Mesendoderm (in vitro differentiated cells): ENCODE measurements at regions not wholly inside any gene's neighbourhood (a gene's known extent, or its start where the extent isn't known, plus 50 kb on each side); places are given as distances from the start of the nearest gene placed in this dataset.

ENCODE experiments used
- DNase-seq: peaks from one replicate; pipeline ENCODE4 v3.0.0; 2013
- H2AK5ac ChIP-seq: 2 replicates; pipeline ENCODE4 v1.6.1; 2013; ENCODE audit warnings: low read length, inconsistent platforms
- H2BK120ac ChIP-seq: 2 replicates; pipeline ENCODE4 v1.6.1; 2013; ENCODE audit warnings: low read depth, mild to moderate bottlenecking, low read length, moderate library complexity, mixed read lengths
- H2BK15ac ChIP-seq: replicated peaks from 2 replicates; pipeline ENCODE4 v1.6.1; 2013; ENCODE audit warnings: low read depth, mild to moderate bottlenecking, moderate library complexity
- H2BK5ac ChIP-seq: 2 replicates; pipeline ENCODE4 v1.6.1; 2013; ENCODE audit warnings: low read length, inconsistent platforms
- H3K18ac ChIP-seq: 2 replicates; pipeline ENCODE4 v1.6.1; 2013; ENCODE audit warnings: mild to moderate bottlenecking, low read length, mixed read lengths
- H3K23ac ChIP-seq: one replicate; pipeline ENCODE4 v1.6.1; 2013; ENCODE audit warnings: low read length
- H3K27ac ChIP-seq: 2 replicates; pipeline ENCODE4 v1.5.1; 2013; ENCODE audit warnings: low read depth, mild to moderate bottlenecking, inconsistent platforms, low read length, moderate library complexity
- H3K27me3 ChIP-seq: 2 replicates; pipeline ENCODE4 v1.6.1; 2013; ENCODE audit warnings: low read length, control low read depth, mild to moderate bottlenecking, inconsistent platforms; ENCODE audit not compliant: insufficient read depth, poor library complexity
- H3K36me3 ChIP-seq: 2 replicates; pipeline ENCODE4 v1.6.1; 2013; ENCODE audit warnings: low read length, inconsistent platforms; ENCODE audit not compliant: control insufficient read depth, insufficient read depth
- H3K4ac ChIP-seq: one replicate; pipeline ENCODE4 v1.6.1; 2013; ENCODE audit warnings: low read depth, mild to moderate bottlenecking, low read length, moderate library complexity
- H3K4me1 ChIP-seq: 2 replicates; pipeline ENCODE4 v1.6.1; 2013; ENCODE audit warnings: low read depth, low read length, inconsistent platforms; ENCODE audit not compliant: control insufficient read depth
- H3K4me2 ChIP-seq: 2 replicates; pipeline ENCODE4 v1.6.1; 2013; ENCODE audit warnings: low read length
- H3K4me3 ChIP-seq: 2 replicates; pipeline ENCODE4 v1.5.1; 2013; ENCODE audit warnings: mild to moderate bottlenecking, low read length
- H3K56ac ChIP-seq: one replicate; pipeline ENCODE4 v1.6.1; 2013; ENCODE audit warnings: low read length
- H3K79me1 ChIP-seq: 2 replicates; pipeline ENCODE4 v1.6.1; 2013; ENCODE audit warnings: low read length, inconsistent platforms
- H3K79me2 ChIP-seq: 2 replicates; pipeline ENCODE4 v1.6.1; 2013; ENCODE audit warnings: mild to moderate bottlenecking, low read length; ENCODE audit not compliant: control insufficient read depth, insufficient read depth
- H3K9ac ChIP-seq: 2 replicates; pipeline ENCODE4 v1.6.1; 2013; ENCODE audit warnings: low read length, inconsistent platforms
- H4K5ac ChIP-seq: one replicate; pipeline ENCODE4 v1.6.1; 2013; ENCODE audit warnings: low read length
- H4K8ac ChIP-seq: one replicate; pipeline ENCODE4 v1.6.1; 2013; ENCODE audit warnings: low read depth, mild to moderate bottlenecking, control low read depth, low read length, moderate library complexity
- WGBS: extraction: QIAGEN DNeasy Blood & Tissue Kit; methylation state at CpG from one replicate; pipeline ENCODE4 v1.1.7; 2013; ENCODE audit warnings: low lambda C conversion rate, missing lambda C conversion rate; ENCODE audit not compliant: insufficient coverage; ENCODE audit errors: extremely low coverage; 5-methylcytosine and 5-hydroxymethylcytosine counted together

DNA sequence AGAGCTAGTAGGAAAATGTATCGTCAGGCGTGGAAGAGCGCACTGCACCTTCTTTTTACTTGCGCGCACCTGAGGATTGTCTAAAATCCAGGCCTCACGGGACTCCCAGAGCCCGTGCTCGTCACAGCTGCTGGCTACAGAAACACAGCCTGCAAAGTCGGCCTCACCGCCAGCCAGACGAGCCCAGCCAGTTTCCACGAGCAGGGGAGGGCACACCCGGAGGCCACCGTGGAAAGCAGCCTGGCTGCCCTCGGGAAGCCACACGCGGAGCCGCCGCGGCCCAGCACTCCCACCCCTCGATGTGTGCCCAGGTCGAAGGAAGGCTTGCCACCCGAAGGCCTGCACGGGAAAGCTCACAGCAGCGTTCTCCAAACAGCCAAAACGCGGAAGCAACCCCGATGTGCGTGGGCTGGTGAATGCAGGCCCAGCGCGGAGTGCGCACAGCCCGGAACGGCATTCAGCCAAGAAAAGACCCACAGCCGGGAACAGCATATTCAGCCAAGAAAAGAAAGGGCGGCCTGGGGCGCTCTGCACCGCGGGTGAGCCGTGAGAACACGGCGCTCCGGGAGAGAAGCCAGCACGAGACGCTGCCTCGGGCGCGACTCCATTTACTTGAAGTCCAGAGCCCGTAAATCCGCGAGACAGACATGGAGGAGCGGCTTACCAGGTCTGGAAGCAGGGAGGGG lies 53.9 kb upstream of the SALL3 start:
- no peak for DNase-seq
- WGBS: no CpG with 5 or more reads among the region's 52 CpGs

DNA sequence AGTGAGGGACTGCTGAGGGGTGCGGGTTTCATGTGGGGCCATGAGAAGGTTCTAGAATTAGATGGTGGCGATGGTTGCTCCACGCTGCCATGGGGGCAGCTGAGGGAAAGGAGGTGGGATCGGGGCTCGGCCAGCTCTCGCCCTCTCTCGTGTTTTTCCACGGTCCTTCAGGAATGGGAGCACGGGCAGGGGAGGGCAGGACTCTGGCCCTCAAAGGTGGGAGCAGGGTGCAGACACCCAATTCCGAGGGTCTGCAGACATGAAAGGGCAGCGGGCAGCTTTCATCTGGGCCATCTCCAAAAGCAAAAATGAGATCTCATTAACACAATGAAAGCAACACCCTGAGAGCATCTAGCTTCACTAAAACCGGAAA lies 53.4 kb upstream of the SALL3 start:
- no peak overlapping the region for H3K4ac ChIP-seq
- H2BK5ac ChIP-seq: no peak overlapping the region
- no peak overlapping the region for H3K4me2 ChIP-seq
- no peak overlapping the region for H3K9ac ChIP-seq
- DNase-seq: no peak
- H3K36me3 ChIP-seq: no peaks in the 10 kb centered on the region
- no peak overlapping the region for H3K4me3 ChIP-seq
- no peaks in the 10 kb centered on the region for H3K79me1 ChIP-seq
- H3K79me2 ChIP-seq: no peaks in the 10 kb centered on the region
- no peak overlapping the region for H3K56ac ChIP-seq
- H3K27me3 ChIP-seq: no peaks in the 10 kb centered on the region
- no CpG with 5 or more reads among the region's 12 CpGs for WGBS
- no peak overlapping the region for H3K27ac ChIP-seq
- H4K5ac ChIP-seq: no peak overlapping the region
- H3K4me1 ChIP-seq: no peaks in the 10 kb centered on the region
- no peak overlapping the region for H2BK15ac ChIP-seq
- H3K18ac ChIP-seq: no peak overlapping the region
- no peak overlapping the region for H4K8ac ChIP-seq
- no peak overlapping the region for H2BK120ac ChIP-seq
- no peak overlapping the region for H2AK5ac ChIP-seq
- no peak overlapping the region for H3K23ac ChIP-seq

More for the DNA sequence above, 53.9 kb upstream of the SALL3 start:
- Histone ChIP-seq H2BK5ac (no peak overlapping the region), H3K4me1 (no peaks in the 10 kb centered on the region), H3K4ac (no peak overlapping the region), H3K36me3 (no peaks in the 10 kb centered on the region), H3K56ac (no peak overlapping the region), H4K8ac (no peak overlapping the region), H3K23ac (no peak overlapping the region), H3K79me2 (no peaks in the 10 kb centered on the region), H3K4me2 (no peak overlapping the region), H3K27ac (no peak overlapping the region), H4K5ac (no peak overlapping the region), H2BK120ac (no peak overlapping the region), H3K27me3 (no peaks in the 10 kb centered on the region), H3K18ac (no peak overlapping the region), H2AK5ac (no peak overlapping the region), H3K79me1 (no peaks in the 10 kb centered on the region), H3K4me3 (no peak overlapping the region), H2BK15ac (no peak overlapping the region), H3K9ac (no peak overlapping the region)

DNA sequence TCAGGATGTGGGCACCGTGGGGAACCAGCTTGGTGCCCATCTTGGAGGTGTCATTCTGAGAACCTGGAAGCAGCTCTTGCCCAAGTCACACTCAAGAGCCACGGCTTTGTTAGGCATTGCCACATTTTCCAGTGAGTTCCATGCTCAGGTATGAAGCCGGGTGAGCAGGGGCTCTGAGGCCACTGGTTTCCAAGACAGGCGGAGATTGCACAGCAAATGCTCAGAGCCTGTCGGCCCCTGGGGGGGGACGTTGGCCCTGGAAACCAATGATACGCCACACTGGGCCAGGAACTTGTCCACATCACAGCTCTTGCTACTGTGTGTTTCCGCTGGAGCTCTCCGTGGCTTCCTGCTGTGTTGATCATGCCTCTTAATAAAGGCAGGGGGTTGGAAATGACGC lies 52.5 kb upstream of the SALL3 start:
- Histone ChIP-seq H3K36me3 (no peaks in the 10 kb centered on the region), H4K8ac (no peak overlapping the region), H3K18ac (no peak overlapping the region), H2BK120ac (no peak overlapping the region), H3K27me3 (no peaks in the 10 kb centered on the region), H3K4me2 (no peak overlapping the region), H2BK5ac (no peak overlapping the region), H4K5ac (no peak overlapping the region), H3K9ac (no peak overlapping the region), H3K79me2 (no peaks in the 10 kb centered on the region), H3K23ac (no peak overlapping the region), H2BK15ac (no peak overlapping the region), H2AK5ac (no peak overlapping the region), H3K79me1 (no peaks in the 10 kb centered on the region), H3K4me3 (no peak overlapping the region), H3K27ac (no peak overlapping the region), H3K4me1 (no peaks in the 10 kb centered on the region), H3K4ac (no peak overlapping the region), H3K56ac (no peak overlapping the region)
- no CpG with 5 or more reads among the region's 10 CpGs for WGBS
- no peak for DNase-seq

DNA sequence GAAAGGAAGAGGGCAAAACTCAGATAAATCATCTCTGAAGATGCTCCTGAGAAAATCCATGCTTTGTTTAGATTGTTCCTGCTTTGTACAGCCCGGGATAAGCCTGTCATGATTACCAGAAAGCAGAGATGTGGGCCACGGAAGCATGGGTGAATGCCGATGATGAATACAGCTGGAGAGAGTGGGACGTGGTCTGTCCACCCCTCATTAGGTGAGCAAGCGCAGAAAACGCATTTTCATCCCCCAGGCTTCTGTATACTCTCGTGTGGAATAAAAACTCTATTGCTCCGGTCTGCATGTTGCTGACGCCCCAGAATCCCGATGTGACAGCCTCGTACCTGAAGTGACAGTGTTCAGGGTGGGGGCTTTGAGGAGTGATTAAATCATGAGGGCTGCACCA lies 52.0 kb upstream of the SALL3 start:
- no peaks in the 10 kb centered on the region for H3K4me1 ChIP-seq
- no peak overlapping the region for H2BK15ac ChIP-seq
- H3K36me3 ChIP-seq: no peaks in the 10 kb centered on the region
- no peak overlapping the region for H3K56ac ChIP-seq
- no peaks in the 10 kb centered on the region for H3K27me3 ChIP-seq
- H3K27ac ChIP-seq: no peak overlapping the region
- no peak overlapping the region for H2BK5ac ChIP-seq
- H3K4me2 ChIP-seq: no peak overlapping the region
- H3K79me1 ChIP-seq: no peaks in the 10 kb centered on the region
- no peak overlapping the region for H2BK120ac ChIP-seq
- H3K18ac ChIP-seq: no peak overlapping the region
- H3K23ac ChIP-seq: no peak overlapping the region
- H3K4me3 ChIP-seq: no peak overlapping the region
- H2AK5ac ChIP-seq: no peak overlapping the region
- WGBS: no CpG with 5 or more reads among the region's 11 CpGs
- H4K8ac ChIP-seq: no peak overlapping the region
- no peak overlapping the region for H4K5ac ChIP-seq
- no peak for DNase-seq
- H3K79me2 ChIP-seq: no peaks in the 10 kb centered on the region
- no peak overlapping the region for H3K4ac ChIP-seq
- H3K9ac ChIP-seq: no peak overlapping the region

DNA sequence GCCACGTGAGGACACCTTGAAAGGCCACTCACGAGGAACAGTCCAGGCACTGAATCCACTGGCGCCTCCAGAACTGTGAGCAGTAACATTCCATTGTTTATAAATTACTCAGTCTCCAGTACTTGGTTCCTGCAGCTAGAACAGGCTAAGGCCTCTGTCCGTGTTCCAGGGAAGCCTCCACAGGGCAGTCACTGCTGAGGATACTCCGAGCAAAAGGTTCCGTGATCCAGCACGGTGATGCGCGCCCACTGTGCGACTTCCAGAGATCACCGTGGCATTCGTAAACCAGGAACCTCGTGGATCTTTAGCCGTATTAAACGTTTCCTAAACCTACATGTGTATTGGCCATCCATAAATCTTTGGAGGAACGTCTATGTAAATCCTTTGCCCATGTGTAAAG lies 51.5 kb upstream of the SALL3 start:
- no peak overlapping the region for H3K23ac ChIP-seq
- H3K36me3 ChIP-seq: no peaks in the 10 kb centered on the region
- H4K5ac ChIP-seq: no peak overlapping the region
- no CpG with 5 or more reads among the region's 16 CpGs for WGBS
- H3K4me1 ChIP-seq: no peaks in the 10 kb centered on the region
- H2BK5ac ChIP-seq: no peak overlapping the region
- no peaks in the 10 kb centered on the region for H3K79me1 ChIP-seq
- no peak overlapping the region for H3K27ac ChIP-seq
- H3K18ac ChIP-seq: no peak overlapping the region
- no peak overlapping the region for H4K8ac ChIP-seq
- H3K79me2 ChIP-seq: no peaks in the 10 kb centered on the region
- H2AK5ac ChIP-seq: no peak overlapping the region
- no peaks in the 10 kb centered on the region for H3K27me3 ChIP-seq
- no peak for DNase-seq
- H3K4ac ChIP-seq: no peak overlapping the region
- H3K4me2 ChIP-seq: no peak overlapping the region
- no peak overlapping the region for H3K4me3 ChIP-seq
- no peak overlapping the region for H2BK120ac ChIP-seq
- H2BK15ac ChIP-seq: no peak overlapping the region
- H3K9ac ChIP-seq: no peak overlapping the region
- no peak overlapping the region for H3K56ac ChIP-seq

DNA sequence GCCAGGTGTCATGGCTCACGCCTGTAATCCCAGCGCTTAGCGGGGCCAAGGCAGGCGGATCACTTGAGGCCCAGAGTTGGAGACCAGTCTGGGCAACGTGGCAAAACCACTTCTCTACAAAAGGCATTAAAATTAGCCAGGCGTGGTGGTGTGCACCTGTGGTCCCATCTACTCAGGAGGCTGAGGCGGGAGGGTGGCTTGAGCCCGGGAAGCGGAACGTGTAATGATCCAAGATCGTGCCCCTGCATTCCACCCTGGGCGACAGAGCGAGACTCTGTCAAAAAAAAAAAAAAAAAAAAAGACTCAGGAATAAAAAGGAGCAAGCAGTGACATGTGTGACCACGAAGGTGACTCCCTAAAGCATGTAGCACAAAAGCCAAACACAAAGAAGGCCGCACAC lies 50.1 kb upstream of the SALL3 start:
- no peaks in the 10 kb centered on the region for H3K27me3 ChIP-seq
- no peaks in the 10 kb centered on the region for H3K79me1 ChIP-seq
- no CpG with 5 or more reads among the region's 15 CpGs for WGBS

More for the DNA sequence above, 50.1 kb upstream of the SALL3 start:
- H3K27ac ChIP-seq: no peak overlapping the region
- H3K23ac ChIP-seq: no peak overlapping the region
- no peak overlapping the region for H2BK120ac ChIP-seq
- H2BK15ac ChIP-seq: no peak overlapping the region
- H4K8ac ChIP-seq: no peak overlapping the region
- no peak overlapping the region for H3K9ac ChIP-seq
- H3K4me2 ChIP-seq: no peak overlapping the region
- H4K5ac ChIP-seq: no peak overlapping the region
- DNase-seq: no peak
- H3K36me3 ChIP-seq: no peaks in the 10 kb centered on the region
- no peak overlapping the region for H3K4me3 ChIP-seq
- no peak overlapping the region for H3K4ac ChIP-seq
- H2BK5ac ChIP-seq: no peak overlapping the region
- H3K79me2 ChIP-seq: no peaks in the 10 kb centered on the region
- H3K56ac ChIP-seq: no peak overlapping the region
- no peaks in the 10 kb centered on the region for H3K4me1 ChIP-seq
- H3K18ac ChIP-seq: no peak overlapping the region
- H2AK5ac ChIP-seq: no peak overlapping the region
